PC-3 (cell line): ENCODE measurements at regions not wholly inside any gene's neighbourhood (a gene's known extent, or its start where the extent isn't known, plus 50 kb on each side); places are given as distances from the start of the nearest gene placed in this dataset.

ENCODE experiments used
- CTCF ChIP-seq: fragments of 300-600 bp; sonication (generic); conservative IDR thresholded peaks from 2 replicates; pipeline ENCODE4 v1.5.1; 2017; ENCODE audit warnings: antibody characterized with exemption, low read depth, mild to moderate bottlenecking, low read length
- EZH2 ChIP-seq: fragments of 300-600 bp; sonication (generic); IDR thresholded peaks from one replicate; pipeline ENCODE4 v1.6.1; 2017; ENCODE audit warnings: antibody characterized with exemption, mild to moderate bottlenecking, low read length; ENCODE audit not compliant: unreplicated experiment
- EZH2phosphoT487 ChIP-seq: fragments of 300-600 bp; sonication (generic); IDR thresholded peaks from 2 replicates; pipeline ENCODE4 v1.6.1; 2018; ENCODE audit warnings: mild to moderate bottlenecking, antibody characterized with exemption, low read length, borderline replicate concordance

GRCh38 chr3:6605227-6605626 lies 255.7 kb upstream of the GRM7 start:
- TF ChIP-seq CTCF, result no peak
- TF ChIP-seq EZH2, result no peak
- TF ChIP-seq EZH2phosphoT487, result no peak
